RCC 7860 (cell line): ENCODE measurements at regions not wholly inside any gene's neighbourhood (a gene's known extent, or its start where the extent isn't known, plus 50 kb on each side); places are given as distances from the start of the nearest gene placed in this dataset.

Experiments used
- DNase-seq: peaks from one replicate; pipeline ENCODE4 v3.0.0-alpha.2; 2015; ENCODE audit warnings: low spot score
- FAIRE-seq: peaks from 2 replicates; lab custom pipeline; 2012; peaks lifted over from hg19 to GRCh38; lab: Jason Lieb, UNC

DNA sequence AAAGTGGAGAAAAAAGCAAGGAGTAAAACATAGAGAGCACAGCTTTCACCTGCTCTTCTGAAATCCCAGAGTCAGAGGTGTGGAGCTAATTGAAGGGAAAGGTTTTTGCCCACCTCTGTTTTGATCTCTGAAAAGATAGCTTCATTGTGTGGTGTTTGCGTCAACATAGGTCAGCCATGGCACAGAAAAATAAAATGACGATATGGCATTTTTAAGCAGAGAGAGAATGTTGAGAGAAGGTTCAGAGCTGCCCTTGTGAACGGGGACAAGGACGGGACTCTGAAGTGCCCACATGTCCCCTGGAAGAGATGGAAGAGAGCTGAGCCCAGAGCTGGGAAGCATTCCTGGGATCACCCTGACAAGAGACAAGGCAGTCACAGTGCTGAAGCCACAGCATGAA, 249.4 kb upstream of the PLSCR5 start:
- DNase-seq: no peak
- no peak for FAIRE-seq

DNA sequence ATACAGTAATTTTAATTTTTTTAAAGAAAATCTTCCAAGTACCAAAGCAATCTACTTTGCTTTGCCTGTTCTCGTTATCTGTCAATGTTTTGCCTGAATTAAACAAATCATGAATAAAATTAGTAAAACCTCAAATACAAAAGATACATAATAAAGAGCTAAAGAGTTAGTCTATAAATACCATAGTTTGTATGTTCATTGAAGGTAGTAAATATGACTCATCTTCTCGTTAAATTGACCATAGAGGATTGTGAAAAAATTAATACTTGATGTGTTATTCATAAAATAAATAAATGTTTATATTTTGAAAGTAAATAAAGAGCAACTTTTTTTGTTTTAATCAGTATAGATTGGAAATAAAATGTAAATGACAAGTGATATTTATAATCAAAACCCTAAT, 246.5 kb upstream of the PLSCR5 start:
- DNase-seq: no peak
- FAIRE-seq: no peak

DNA sequence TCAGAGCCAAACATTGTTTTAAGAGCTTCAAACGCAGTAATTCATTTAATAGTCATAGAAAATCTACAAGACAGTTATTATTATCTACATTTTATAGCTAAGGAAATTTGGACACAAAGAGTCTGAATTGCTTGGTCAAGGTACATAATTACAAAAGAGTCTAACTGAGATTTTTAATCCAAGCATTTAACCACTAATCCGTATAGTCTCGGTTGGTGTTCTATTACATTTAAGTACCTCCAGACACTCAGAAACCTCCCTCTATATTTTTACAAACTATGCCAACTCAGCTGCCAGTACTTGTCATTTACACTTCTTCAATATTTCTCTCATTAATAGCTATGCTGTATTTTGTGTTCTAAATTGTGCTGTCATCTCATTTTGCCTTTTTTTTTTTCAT, 240.2 kb upstream of the PLSCR5 start:
- FAIRE-seq (no peak), DNase-seq (no peak)

DNA sequence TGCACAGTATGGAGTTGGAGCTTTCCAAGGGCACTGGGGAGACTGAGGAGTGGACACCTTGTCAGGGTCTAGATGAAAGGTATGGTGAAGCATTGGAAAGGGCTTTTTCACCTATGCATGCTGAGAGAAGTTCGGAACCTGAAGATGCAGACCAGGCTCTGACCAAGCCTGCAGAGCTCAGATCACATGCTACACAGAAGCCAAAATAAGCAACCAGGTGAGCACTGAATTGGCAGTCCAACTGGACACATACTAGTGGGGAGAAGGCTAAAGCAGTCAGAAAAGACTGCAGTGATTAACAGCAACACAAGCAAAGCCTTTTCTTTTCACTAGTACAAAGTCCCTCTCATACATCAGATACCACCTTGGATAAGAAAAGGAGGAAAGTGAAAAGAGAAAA, 238.3 kb upstream of the PLSCR5 start:
- no peak for FAIRE-seq
- DNase-seq: no peak

DNA sequence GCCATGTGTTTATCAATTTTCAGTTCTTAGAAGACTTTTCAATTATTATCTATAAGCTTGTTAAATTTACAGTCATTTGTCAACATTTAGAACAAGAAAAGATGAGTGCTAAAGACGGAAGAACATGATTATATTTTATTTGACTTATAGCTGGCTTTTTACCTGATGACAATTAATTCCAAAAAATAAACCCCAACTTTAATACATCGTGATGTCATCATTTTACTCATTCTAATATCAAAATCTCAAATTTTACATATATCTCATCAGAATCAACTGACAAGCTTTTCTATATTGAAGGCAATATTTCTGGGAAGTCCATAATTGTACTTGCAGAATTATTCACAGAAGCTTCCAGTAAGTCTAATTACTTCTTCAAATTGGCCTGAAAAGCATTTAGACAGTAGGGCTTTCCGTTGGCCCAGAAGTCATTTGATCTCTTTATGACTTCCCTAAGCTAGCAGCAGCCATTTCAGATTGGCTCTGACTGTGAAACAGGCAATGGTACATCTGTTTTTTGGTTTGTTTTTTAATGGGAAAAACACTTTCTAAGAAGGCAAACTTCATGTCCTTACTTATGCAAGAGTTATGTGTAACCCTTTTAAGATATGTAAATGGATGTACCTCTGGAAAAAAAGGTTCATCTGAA, 234.7 kb upstream of the PLSCR5 start:
- FAIRE-seq: no peak
- no peak for DNase-seq

DNA sequence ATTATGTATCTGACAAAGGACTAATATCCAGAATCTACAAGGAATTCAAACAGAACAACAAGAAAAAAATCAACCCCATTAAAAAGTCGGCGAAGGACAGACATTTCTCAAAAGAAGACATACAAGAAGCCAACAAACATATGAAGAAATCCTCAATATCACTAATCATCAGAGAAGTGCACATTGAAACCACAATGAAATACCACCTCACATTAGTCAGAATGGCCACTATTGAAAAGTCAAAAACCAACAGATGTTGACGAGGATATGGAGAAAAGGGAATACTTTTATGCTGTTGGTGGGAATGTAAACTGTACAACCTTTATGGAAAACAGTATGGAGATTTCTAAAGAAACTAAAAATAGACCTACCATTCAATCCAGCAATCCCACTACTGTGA, 233.1 kb upstream of the PLSCR5 start:
- FAIRE-seq (no peak), DNase-seq (no peak)

DNA sequence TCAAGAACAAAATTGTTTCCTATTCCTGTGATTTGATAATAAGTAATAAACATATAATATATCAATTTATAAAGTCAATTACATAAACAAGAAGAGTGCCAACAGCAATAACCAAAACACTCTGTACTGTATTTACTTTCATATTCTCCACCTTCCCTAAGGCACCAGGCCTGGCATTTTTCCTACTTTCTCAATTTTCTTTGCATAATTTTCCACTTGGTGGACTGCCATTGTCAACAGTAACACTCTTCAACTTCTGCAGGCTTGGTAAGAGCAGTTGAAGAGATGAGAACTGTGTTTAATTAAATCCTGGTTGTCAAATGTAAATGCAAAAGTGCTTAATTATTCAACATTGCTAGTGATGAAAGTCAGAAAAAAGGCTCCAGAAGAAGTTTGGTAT, 229.8 kb upstream of the PLSCR5 start:
- FAIRE-seq: no peak
- DNase-seq: no peak

DNA sequence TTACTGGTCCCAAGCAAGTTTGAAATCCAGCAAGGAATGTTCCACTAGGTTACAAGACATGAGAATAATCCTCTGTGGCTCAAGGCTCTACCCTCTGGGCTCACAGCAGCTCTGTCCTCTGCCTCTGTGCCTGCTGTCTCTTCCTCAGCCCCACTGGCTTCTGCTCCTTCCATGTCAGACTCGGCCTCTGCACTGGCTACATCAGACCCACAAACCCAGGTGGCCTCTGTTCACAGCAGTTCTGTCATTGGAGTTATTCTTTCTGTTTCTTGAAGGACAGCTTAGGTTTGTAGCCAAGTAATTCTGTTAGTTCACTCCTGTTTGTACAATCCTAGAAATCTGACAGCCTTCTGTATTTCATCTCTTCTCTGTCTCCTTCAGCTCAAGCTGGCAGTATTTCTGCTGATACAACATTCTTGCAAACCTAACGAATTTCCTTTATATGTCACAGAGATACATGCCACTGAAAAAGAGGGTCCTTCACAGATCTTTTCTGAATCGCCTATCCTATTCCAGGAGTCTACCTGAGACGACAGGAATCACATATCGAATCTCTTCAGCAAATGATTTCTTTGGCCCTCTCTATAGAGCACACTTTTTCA, 227.8 kb upstream of the PLSCR5 start:
- DNase-seq (no peak), FAIRE-seq (no peak)

DNA sequence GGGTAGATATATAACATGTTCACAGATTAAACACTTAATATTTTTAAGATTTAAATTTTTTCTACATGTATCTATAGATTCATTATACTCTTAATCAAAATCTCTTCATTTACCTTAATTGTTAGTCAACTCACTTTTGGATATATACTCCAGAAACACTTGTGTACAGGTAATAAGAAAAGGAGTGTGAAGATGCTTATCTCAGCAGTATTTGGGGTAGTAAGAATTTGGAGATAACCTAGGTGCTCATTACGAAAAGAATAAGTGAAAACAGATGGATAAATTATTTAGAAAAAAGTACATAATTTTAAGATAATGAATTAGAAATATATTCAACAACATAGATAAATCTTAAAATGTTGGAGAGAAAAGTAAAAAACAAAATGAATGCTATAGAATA, 226.5 kb upstream of the PLSCR5 start:
- no peak for DNase-seq
- no peak for FAIRE-seq

DNA sequence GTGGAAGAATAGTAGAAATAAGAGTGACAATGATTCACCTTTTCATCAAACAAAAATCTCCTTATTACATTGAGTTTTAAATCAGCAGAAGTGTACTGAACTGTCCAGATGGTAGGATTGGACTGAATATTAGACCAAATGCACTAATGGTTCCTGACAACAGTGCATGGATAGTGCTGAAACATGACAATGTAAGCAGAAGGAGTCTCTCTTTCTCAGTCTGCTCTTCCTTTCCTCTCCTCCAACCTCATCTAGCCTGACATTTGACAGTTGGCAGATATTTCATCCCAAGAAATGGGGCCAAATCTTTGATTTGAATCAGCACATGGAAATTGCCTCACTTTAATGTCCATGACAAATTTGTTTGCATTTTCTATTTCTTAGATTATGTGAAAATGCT, 225.1 kb upstream of the PLSCR5 start:
- no peak for DNase-seq
- FAIRE-seq: no peak

DNA sequence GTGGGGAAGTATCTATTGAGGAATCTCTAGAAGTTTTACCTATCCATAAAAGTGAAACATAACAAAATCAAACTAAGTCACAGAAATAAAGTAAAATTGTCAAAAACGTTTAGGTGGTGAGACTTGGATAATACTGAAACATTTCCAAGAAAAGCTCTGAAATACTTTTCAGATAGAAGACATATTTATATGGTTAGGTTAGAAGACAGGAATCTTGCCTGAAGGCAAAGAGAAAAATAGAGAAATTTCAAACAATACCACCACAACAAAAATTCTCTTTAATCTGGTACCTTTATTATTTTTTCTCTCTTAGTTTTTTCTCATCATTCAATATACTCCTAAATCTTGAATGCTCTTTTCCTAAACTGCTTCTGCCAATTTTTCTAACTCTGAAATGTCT, 222.7 kb upstream of the PLSCR5 start:
- FAIRE-seq (no peak), DNase-seq (no peak)

DNA sequence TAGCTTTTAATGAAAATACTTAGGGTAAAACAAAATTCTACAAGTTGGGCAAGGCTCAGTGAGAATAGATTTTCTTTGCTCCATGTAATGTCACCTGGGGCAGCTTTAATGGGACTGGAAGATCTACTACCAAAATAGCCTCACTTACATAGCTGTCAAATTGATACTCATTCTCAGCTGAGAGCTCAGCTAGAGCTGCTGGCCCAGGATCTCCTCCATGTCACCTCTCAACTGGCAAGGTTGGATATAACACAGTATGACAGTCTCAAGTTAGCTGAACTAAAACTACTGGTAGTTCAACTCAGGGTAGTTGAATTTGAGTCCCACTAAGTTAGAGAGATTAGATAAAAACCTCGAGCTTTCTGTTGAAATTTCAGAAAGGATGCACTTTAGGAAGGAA, 218.5 kb upstream of the PLSCR5 start:
- FAIRE-seq: no peak
- no peak for DNase-seq

DNA sequence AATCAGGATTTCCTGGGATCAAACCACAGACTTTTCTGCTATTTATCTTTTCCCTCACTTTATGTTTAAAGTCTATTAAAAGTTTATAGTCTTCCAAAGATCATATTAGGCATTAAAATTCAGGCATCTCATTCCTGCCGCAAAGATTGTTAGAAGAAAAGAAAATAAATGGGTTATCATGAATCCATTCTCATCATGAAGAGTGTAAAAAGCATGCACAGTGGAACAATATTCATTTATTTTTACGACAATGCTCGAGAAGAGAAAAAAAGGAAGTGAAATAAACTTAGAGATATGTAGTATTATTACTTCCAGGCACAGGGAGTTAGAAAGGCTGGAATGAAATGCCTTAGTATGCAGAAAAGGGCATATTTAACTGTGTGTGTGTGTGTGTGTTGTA, 213.7 kb upstream of the PLSCR5 start:
- FAIRE-seq: no peak
- no peak for DNase-seq

DNA sequence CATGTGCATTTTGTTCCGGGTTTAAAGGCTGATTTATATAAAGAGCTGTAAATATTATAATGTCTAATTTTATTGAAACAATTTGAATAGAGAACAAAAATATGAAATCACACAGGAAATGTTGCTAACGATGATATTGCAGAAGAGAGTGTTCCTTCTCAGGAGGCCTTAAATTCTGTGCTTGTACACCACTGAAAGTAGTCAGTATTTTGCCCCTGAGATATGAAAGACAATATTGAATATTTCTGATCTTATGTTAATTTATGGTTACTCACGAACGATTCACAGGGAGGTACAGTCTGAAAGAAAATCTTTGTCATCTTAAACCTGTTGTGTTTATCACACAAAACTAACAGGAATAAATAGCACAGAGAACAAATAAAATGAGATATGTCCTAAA, 213.2 kb upstream of the PLSCR5 start:
- FAIRE-seq (no peak), DNase-seq (no peak)

DNA sequence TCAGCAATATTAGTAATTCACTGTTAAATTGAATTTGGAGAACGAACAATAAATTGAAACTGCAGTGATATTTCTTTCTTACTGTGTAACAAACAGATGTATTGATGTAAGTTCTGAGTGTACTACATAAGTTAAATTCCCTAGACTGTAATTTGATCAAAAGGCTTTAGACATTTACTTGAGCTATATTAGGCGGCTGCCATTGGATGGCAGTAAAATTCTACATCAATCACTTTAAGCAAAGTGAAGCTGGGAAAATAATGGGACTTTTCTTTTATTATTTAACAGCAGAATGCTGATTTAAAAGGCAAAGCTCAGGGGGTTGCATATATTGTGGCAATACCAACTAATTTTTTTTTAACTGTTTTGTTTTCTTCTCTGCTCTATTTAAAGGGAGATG, 212.6 kb upstream of the PLSCR5 start:
- no peak for FAIRE-seq

DNA sequence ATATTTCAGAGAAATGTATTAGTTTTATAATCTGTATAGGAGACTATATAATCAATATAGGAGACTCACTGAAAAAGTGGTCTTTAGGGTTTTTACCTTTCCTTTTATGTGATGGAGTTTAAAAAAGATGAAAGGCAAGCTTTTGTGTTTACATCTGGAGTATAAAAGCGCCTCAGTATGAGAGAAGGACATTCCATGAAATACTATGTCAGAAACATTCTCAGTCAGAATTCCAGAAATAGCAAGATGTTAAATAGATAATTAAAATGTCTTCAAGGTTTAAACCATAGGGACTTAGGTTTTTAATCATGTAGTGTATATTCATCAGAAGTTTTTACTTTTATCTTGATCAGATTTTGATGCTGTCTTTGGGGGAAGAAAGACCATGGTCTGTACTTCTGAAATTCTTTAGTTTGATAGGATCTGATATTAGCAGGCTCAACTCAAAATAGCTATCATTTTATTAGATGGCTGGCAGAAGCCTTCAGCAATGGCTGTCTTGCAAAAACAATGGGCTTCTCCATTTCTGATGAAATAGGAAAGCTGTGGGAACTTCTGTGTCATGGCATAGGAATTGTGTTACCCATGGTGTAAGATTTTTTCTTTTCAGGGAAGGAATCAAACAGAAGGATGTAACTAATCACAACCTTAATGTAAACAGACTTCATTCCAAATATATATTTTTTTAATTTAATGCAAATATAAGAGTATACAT, 209.6 kb upstream of the PLSCR5 start:
- no peak for FAIRE-seq
- no peak for DNase-seq

More for the DNA sequence above, 212.6 kb upstream of the PLSCR5 start:
- no peak for DNase-seq

DNA sequence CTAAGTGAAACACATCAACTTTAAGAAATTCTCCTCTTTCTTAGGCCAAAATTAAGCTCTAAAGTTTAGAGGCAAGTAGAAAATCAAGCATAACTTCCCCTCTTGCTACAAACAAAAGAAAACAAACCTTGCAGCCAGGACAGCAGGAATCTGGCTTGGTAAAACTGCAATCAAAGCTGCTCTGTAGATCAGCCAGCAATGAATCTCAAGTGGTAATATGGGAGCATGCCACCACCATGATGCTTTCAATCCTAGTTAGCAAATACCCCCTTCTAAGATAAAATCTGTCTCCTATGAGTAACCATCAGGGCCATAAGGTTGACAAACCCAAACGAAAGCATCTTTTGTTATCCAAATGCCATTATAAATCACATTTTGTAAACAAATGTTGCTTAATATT, 208.3 kb upstream of the PLSCR5 start:
- FAIRE-seq (no peak), DNase-seq (no peak)

DNA sequence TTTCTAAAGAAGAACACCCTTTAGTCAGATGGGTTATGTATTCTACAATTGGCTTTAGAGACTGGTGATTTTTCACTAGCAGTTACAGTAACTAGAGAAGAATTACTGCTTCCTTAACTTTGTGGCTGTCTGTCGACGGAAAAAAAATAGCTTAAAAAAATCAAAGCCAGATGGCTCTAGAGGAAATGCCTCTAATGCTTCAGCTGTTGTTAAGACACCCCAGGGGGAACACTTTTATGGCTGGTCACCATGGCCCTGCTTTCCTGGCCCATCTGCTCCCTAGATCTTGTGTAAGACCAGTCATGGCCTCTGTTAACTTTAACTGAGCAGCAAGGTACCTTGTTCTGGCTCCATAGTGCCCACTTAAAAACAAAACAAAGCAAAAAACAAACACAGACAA, 198.6 kb upstream of the PLSCR5 start:
- FAIRE-seq (no peak), DNase-seq (no peak)

DNA sequence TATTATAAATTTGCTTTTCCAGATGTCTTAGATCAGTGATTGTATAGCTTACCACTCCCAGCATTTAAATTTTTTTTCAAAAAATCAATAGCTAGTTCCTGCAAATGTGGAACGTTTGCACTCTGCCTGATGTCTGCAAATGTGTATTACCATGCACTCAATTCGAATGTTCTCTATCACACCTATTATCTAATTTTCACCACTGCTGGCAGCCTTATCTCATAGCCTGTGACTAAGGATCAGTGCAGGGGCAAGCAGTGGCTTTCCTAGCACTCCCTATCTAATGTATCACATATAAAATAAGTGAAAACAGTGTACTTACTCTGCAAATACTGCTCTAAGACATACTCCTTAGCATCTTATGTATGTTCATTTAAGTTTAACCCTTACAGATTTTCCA, 196.3 kb upstream of the PLSCR5 start:
- FAIRE-seq (no peak), DNase-seq (no peak)

DNA sequence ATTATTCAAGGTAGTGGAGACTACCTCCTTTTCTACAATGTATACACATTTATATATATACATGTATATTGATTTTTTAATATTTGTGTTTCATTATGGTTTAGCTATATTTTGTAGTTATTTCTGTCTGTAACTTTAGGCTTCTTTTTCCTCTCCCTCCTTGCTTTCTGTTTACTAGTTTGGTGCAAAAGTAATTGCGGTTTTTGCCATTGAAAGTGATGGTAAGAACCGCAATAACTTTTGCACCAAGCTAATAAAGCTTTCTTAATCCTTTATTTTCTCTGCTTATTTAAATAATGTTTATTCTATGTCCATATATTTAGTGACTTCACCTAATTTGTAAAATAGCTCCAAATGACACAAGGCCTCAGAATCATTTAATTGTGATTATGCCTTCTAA, 195.3 kb upstream of the PLSCR5 start:
- no peak for DNase-seq
- no peak for FAIRE-seq

DNA sequence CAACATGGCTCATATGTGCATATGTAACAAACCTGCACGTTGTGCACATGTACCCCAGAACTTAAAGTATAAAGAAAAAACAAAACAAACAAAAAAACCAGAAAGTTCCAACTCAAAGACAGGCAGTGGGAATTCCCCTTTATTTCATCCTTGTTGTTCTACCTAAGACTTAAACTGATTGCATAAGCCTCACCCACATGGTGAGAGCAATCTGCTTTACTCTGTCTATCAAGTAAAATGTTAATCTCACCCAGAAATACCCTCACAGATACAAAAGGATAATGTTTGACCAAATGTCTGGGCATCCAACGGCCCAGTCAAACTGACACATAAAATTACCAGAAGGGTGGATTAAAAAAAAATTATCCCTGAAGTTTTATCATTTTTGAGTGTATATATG, 190.9 kb upstream of the PLSCR5 start:
- DNase-seq: no peak
- FAIRE-seq: no peak

DNA sequence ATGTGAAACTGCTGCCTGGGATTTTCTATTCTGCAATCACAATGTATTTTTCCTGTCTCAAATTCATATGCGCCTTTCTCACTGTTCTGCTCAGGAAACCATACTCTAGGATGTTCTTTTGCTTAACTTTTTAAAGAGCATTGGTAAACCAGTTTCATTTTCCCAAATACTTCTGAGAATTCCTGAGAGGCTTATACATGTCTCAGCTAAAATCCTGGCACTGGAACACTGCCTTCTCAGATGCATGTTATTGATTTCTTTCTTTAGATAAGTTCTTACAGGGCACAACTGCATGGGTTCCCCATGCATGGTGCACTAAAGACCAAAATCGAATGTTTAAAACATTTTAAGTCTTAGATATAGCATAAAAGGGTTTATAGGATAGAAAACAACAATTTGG, 178.3 kb upstream of the PLSCR5 start:
- no peak for FAIRE-seq
- no peak for DNase-seq

DNA sequence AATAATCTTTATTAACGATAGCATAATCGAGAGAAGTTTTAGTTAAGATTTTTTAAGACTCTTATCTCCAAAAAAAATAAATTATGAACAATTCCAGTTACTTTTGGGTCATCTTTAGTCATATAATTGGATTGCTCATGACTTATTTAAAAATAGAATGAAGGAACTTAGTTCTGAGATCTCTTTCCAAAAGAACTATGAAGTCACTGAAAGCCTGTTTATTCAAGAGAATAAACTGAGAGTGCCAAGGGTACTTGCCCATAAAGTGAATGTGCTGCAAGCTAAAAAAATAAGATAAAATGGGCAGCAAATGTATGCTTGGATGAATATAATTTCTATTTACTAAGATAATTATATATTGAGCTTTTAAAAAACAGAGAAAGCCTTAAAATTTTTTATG, 176.5 kb upstream of the PLSCR5 start:
- DNase-seq (no peak), FAIRE-seq (no peak)
